ENCODE measurements at regions not wholly inside any gene's neighbourhood (a gene's known extent, or its start where the extent isn't known, plus 50 kb on each side); places are given as distances from the start of the nearest gene placed in this dataset.
"Not testable (repeated sequence)": the region's sequence is repeated elsewhere in the genome, so short reads cannot be mapped to it uniquely, and the experiment has no call there.

DNA sequence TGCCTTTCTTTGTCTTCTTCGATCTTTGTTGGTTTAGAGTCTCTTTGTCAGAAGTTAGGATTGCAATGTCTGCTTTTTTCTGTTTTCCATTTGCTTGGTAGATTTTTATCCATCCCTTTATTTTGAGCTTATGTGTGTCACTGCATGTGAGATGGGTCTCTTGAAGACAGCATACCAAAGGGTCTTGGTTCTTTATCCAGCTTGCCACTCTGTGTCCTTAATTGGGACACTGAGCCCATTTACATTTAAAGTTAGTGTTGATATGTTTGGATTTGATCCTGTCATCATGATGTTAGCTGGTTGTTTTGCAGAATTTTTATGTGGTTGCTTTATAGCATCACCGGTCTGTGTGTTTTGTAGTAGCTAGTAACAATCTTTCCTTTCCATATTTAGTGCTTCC, 107.5 kb upstream of the SKAP2 start:
- H2BK15ac ChIP-seq (ENCODE audit: low read length); H3K14ac ChIP-seq (ENCODE audit: insufficient read length); H2BK12ac ChIP-seq (ENCODE audit: low read depth, low read length); H4K91ac ChIP-seq (replicated peaks; ENCODE audit: insufficient read length, low read length); H3K9ac ChIP-seq (replicated peaks in 1 of 4; ENCODE audit: extremely low read depth in 1 of 4, low read depth in 3 of 4, low read length in 3 of 4); H3K23ac ChIP-seq (ENCODE audit: insufficient read length); H2BK20ac ChIP-seq (ENCODE audit: low read length); POLR2A ChIA-PET (ENCODE audit: partially characterized antibody); H4K5ac ChIP-seq (ENCODE audit: insufficient read length, low read depth, low read length); DNase-seq (ENCODE audit: low read depth in 1 of 2, low spot score in 2 of 2); H3K27ac ChIP-seq (ENCODE audit: low read depth, low read length); H3K4ac ChIP-seq (replicated peaks; ENCODE audit: insufficient read length, low read depth, low read length); H2BK5ac ChIP-seq (ENCODE audit: low read depth, low read length); H3K23me2 ChIP-seq (ENCODE audit: low read depth, low read length); H3K56ac ChIP-seq (replicated peaks; ENCODE audit: insufficient read length, low read depth, low read length); H3K4me2 ChIP-seq (ENCODE audit: insufficient read depth in 1 of 2, low read depth in 2 of 2, low read length in 2 of 2); H3K79me1 ChIP-seq (ENCODE audit: low read depth, low read length); H3K18ac ChIP-seq (ENCODE audit: extremely low read depth, low read length); H3K4me3 ChIP-seq (ENCODE audit: extremely low read depth in 1 of 4, insufficient read depth in 2 of 4, low read depth in 3 of 4, low read length in 4 of 4); H4K8ac ChIP-seq (ENCODE audit: extremely low read depth, insufficient read depth, low read length); H2BK120ac ChIP-seq (replicated peaks; ENCODE audit: low read depth, low read length); H4K20me1 ChIP-seq (replicated peaks in 1 of 2; ENCODE audit: control insufficient read depth in 1 of 2, insufficient read depth in 2 of 2, low read length in 2 of 2); H3K36me3 ChIP-seq (ENCODE audit: control insufficient read depth in 2 of 4, insufficient read depth in 4 of 4, low read length in 3 of 4); H3K4me1 ChIP-seq (replicated peaks in 1 of 4; ENCODE audit: control insufficient read depth in 3 of 4, insufficient read depth in 4 of 4, low read length in 3 of 4); H3K27me3 ChIP-seq (replicated peaks in 1 of 4; ENCODE audit: control insufficient read depth in 3 of 4, extremely low read depth in 1 of 4, insufficient read depth in 3 of 4, low read length in 3 of 4); H3K9me3 ChIP-seq (ENCODE audit: insufficient read depth in 2 of 2, low read depth in 1 of 2, low read length in 1 of 2); H2AFZ ChIP-seq (ENCODE audit: low read length); FAIRE-seq; H3K79me2 ChIP-seq (ENCODE audit: control insufficient read depth in 1 of 2, insufficient read depth in 2 of 2, low read length in 2 of 2); H2AK5ac ChIP-seq (ENCODE audit: low read depth, low read length): not testable (repeated sequence)
- WGBS, 2 experiments (ENCODE audit: extremely low coverage in 1 of 2, insufficient coverage in 1 of 2, insufficient read length in 1 of 2, insufficient replicate concordance in 2 of 2, low coverage in 1 of 2, low lambda C conversion rate in 2 of 2, missing lambda C conversion rate in 1 of 2) = 92% methylated on average over 2 of the region's 2 CpGs; no CpG with 5 or more reads in 1 of the 2 experiments
- CTCF ChIA-PET (ENCODE audit: partially characterized antibody) = interaction anchor here (1.4 kb wide), 1 partner anchor 13 kb away, joined by 3 read pairs; no protein-coding TSS in a partner anchor
